ENCODE measurements at regions not wholly inside any gene's neighbourhood (a gene's known extent, or its start where the extent isn't known, plus 50 kb on each side); places are given as distances from the start of the nearest gene placed in this dataset.

- TF ChIP-seq POLR2A (IDR thresholded peaks at IDR 0.05) (no peak), CTCF (IDR thresholded peaks at IDR 0.05) (no peak)
Measured at GRCh38 chr19:30271816-30272215, 100.4 kb upstream of the ZNF536 start.

Measured in tibial nerve (tissue), 3 donors.